HG02870 (cell line): ENCODE measurements at regions not wholly inside any gene's neighbourhood (a gene's known extent, or its start where the extent isn't known, plus 50 kb on each side); places are given as distances from the start of the nearest gene placed in this dataset.

Source experiments
- ATAC-seq: cut with Tn5 transposase; IDR thresholded peaks from one replicate; pipeline ENCODE4 v1.9.1; 2021; ENCODE audit warnings: mild to moderate bottlenecking, moderate library complexity; ENCODE audit not compliant: unreplicated experiment

- no peak for ATAC-seq
Observed at GRCh38 chr3:34276342-34276741, 477.9 kb downstream of the PDCD6IP start.

- ATAC-seq, result no peak
Observed at GRCh38 chr3:34277110-34277509, 478.7 kb downstream of the PDCD6IP start.

GRCh38 chr3:34279901-34280300, 481.5 kb downstream of the PDCD6IP start:
- ATAC-seq, result no peak

GRCh38 chr3:34283751-34284150, 485.3 kb downstream of the PDCD6IP start:
- ATAC-seq, result no peak

DNA sequence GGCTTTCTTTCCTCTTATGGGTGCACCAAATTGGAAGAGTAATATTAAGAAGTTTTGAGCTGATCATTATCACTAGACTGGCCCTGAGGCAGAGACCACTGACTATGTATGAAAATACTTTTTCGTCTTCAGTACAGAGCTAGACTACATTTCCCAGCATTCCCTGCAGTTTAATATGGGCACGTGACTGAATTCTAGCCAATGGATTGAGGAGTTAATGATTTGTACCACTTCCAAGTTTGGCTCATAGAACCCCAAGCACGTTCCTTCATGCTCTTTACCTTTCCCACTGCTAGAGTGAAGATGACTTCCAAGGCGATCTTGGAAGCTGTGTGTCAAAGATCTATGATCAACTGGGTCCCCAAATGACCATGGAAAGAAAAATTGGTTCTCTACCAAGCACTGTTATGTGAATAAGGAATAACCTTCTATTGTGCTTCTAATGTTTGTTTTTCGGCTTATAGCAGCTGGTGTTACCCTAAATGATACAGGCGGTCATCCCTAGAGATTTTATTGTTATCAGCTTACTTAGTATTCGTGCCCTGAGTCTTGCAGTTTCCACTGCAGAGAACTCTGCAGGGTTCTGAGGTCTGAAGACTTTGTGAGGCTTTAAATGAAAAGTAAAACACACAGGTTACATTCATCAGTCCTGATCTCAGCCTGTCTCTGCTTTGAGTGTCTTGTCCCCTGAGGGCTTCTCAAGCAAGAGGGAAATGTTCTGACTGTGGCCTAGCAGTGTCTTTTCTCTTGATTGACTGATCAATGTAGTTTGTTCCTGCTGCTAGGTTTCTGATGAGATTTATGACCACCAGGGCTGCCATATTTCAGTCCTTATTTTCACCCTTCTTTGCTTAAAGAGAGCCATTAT, 486.8 kb downstream of the PDCD6IP start:
- no peak for ATAC-seq

DNA sequence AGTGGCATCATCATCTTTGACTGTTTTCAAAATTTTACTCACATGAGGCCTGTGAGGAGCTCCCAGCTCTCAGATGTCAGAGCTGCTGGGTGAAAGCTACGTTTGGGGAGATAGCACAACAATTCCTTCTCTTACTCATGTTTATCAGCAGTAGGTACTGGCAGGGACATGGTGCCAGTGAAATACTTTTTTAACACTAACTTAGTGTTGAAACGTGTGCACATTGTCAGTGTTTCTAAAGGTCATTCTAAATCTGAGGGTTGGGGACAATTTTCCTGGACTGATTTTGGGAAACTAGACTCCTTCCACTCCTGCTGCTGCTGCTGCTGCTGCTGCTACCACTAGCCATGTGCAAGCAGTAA, 487.4 kb downstream of the PDCD6IP start:
- ATAC-seq, result no peak

DNA sequence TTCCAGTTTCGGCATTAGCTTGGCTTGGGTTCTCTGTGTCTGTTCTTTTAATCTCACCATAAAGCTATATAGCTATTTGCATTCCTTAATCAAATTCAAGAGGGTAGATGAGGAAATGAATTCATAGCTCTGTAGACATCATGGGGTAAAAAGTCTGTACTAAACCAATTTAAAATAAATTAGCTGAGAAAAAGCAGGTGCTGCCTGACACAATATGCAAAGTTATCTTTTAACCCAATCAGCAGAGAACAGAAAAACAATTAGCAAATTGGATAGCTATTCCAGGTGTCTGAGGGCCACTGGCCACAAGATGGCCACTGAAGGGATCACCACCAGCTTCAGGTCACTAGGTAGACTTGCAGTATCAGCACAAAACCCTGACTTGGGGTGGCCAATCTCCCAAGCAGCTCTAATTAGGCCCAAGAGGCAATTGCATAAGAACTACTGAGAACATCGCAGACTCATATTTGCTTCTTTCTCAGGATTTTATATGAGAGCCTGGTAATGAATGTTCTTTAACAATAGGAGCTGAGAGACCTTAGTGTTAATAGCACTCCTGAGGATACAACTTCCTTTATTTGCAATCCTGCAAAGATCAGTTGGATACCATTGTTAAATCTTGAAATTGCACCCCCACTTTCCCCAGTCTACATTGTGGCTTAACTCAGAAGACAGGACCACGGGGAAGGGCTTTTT, 494.3 kb downstream of the PDCD6IP start:
- ATAC-seq, result no peak

DNA sequence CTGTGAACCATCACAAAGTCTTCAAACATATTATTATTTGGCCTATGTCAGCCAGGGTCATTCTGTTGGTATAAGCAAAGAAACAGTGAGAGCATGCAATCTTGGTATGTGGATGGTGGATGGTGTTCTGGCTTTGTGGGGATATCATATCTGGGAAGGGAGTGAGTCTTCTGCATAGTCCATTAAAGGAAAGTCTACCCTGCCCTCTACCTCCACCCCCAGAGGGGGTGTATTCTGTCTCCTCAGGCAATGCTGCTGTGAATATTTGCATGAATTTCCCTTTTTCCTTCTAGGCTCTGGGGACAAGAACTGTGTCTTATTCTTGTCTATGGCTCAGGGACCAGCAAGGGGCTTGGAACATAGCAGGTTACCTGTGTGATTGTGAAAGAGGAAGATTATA, 495.8 kb downstream of the PDCD6IP start:
- no peak for ATAC-seq

DNA sequence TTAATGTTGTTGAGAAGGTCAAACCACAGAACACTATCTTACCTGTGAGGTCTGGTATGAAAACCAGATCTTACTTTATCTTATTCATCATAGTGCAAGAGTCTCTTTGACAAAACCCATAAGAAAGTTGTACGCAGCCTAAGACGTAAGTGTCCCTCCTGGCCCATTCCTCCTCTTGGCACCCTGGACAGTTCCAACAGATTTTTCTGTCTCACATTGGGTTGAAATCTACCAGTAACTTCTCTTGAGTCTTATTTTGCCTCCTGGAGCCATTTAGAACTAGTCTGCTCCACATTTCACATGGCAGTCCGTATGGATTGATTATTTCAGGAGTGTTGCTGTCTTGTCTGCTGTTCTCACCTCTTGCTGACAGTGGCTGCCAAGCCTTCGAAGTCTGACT, 498.4 kb downstream of the PDCD6IP start:
- no peak for ATAC-seq

DNA sequence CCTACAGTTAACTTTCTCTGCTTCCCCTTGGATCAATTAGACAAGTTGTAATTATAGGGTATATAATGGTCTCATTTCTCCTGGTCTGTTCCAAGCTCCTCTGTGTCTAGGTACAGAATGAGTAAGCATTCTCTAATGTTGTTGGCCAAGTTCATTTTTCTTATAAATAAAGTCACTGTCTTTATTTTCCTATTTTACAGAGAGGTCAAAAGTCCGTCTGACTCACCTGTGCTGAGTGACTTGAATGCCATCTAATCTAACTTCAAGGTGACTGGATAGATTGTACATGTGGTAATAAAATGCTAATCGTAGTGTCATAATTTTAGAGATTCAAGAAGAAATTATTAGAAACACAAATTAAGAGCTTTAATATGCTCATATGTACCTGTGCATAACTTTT, 500.2 kb downstream of the PDCD6IP start:
- ATAC-seq, result no peak

DNA sequence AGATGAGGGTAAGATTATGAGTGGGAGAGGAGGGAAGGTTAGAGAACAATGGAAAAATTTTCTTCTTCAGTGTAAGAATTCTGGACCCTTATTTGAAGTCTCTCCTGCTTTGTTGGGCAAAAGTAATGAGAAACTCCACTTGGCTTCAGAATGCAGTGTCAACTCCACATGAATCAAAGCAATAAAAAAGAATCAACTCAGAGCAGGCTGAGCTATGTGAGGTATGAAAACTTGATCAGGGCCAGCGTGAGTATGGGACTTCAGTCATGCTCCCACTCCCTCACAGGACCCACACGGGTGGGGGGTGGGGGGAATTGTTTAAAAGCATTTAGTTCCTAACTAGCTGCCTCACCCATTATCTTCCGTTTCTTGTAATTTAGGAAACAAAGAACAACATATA, 502.2 kb downstream of the PDCD6IP start:
- ATAC-seq, result no peak

DNA sequence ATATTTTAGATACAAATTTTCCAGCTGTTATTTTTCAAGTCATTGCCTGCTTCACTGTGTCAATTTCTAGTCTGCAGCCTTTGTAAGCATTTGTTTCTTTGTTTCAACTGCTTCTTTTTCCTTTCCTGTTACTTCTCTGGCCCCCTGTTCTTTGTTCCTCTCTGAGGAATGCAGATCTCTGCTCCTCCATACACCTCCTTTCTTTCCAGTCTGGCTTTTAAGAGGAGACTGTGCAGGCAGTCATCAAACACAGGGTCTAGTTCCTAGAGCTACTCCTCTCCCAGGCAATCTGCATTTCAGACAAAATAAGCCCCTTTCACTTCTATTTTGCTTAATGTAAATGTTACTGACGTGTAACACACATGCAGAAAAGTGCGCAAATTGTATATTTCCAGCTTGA, 502.9 kb downstream of the PDCD6IP start:
- ATAC-seq, result no peak

- no peak for ATAC-seq
Observed at GRCh38 chr3:34305266-34305665, 506.8 kb downstream of the PDCD6IP start.

- no peak for ATAC-seq
Observed at GRCh38 chr3:34312684-34313083, 514.3 kb downstream of the PDCD6IP start.

DNA sequence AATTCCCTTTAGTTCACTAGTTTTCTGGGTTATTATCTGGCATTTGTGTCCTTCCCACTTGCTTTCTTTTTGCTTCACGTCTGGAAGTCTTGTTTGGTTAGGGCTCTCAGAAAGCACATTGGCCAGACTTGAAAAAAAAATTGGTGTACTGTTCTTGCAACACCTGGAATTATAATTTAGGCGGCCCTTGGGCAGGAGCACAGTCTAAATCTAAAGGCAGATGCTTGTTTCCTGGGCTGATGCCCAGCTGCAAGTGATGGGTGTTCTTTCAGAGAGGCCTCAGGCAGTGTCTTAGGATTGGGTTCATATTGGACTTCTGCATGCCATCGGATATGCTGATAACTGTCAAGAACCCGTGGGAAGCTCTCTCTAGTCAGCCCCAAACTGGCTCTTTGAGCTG, 521.5 kb downstream of the PDCD6IP start:
- no peak for ATAC-seq

DNA sequence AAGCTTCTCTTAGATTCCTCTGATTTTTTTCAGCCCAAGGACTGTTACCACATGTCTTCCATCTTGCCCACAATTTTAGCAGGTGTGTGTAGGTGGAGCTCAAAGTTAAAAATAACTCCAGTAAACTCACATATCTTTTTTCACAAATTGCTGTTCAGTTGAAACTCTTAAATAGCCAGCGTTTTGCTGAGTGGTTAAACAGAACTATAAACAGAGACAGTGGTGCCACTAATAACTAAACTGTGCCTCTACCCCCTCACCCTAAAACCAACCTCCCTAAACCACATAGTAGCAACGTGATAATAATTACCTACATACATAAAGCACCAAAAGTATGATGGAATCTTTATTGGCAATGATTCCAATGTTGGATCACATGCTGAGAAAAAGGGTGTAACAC, 525.1 kb downstream of the PDCD6IP start:
- ATAC-seq, result peak; percentile 62

DNA sequence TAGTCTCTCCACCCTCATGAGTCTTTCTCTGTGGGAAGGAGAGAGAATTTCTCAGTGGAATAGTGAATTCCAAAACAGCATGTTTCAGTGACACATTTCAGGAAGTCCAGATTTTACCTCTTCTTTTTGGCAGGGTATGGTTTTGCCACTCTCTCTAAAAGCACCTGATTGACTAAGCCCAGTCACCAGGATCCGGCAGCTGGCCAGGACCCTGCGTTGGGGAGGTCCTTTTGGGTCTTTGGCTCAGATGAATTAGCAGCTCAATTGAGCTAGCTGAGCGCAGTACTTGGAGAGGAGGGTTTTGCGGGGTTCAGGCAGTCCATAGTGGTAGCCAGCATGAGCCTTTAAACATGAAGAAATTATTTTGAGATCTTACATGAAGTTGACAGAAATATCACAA, 548.2 kb downstream of the PDCD6IP start:
- no peak for ATAC-seq

- ATAC-seq, result no peak
Observed at GRCh38 chr3:34351882-34352777, 553.7 kb downstream of the PDCD6IP start.

- ATAC-seq, result no peak
Observed at GRCh38 chr3:34352778-34353331, 554.4 kb downstream of the PDCD6IP start.

DNA sequence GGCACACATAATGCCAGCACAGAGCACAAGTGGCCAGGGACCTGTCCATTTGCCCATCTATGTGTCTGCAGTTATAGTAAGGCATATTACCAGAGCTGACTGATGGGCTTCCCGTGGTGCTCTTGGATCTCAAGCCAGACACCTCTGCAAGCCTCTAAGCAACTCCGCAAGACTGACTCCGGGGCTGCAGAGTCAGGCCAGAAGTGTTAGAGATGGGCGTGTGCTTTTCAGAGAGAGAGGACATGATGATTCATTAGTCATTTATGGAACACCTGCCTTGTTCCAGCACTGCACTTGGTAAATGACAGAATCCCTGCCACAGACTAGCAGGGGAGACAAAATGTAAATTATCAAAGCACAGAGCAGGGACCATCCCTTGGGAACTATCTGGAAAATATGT, 559.0 kb downstream of the PDCD6IP start:
- no peak for ATAC-seq

GRCh38 chr3:34359064-34359463, 560.6 kb downstream of the PDCD6IP start:
- ATAC-seq, result no peak
